ENCODE measurements at regions not wholly inside any gene's neighbourhood (a gene's known extent, or its start where the extent isn't known, plus 50 kb on each side); places are given as distances from the start of the nearest gene placed in this dataset.

- no peak for TF ChIP-seq CTCF (IDR thresholded peaks at IDR 0.05)
- no peak for TF ChIP-seq POLR2A (IDR thresholded peaks at IDR 0.05)
- TF ChIP-seq EP300 (IDR thresholded peaks at IDR 0.05), result no peak
These were observed 181.4 kb downstream of the GPAM start for GRCh38 chr10:112002206-112002605.
